HepG2 (cell line): ENCODE measurements at regions not wholly inside any gene's neighbourhood (a gene's known extent, or its start where the extent isn't known, plus 50 kb on each side); places are given as distances from the start of the nearest gene placed in this dataset.
A peak's percentile ranks its signal among the peaks of the same experiment; 100 is the strongest.

ENCODE experiments used
- ARID4A ChIP-seq: sonication (generic); formaldehyde crosslinking; IDR thresholded peaks from 2 replicates; pipeline ENCODE4 v1.5.0; 2020; ENCODE audit warnings: mild to moderate bottlenecking, missing genetic modification reagents, borderline replicate concordance
- FOSL2 ChIP-seq: sonication (generic); formaldehyde crosslinking; IDR thresholded peaks from 2 replicates; pipeline ENCODE4 v1.4.0; 2020; ENCODE audit warnings: missing genetic modification reagents
- KDM5A ChIP-seq: fragments of 200-600 bp; sonication (generic); IDR thresholded peaks from 2 replicates; pipeline ENCODE4 v1.7.0; 2018; ENCODE audit warnings: antibody characterized with exemption, mild to moderate bottlenecking, low read length, borderline replicate concordance
- RFX5 ChIP-seq: IDR thresholded peaks from 2 replicates; pipeline ENCODE4 v1.6.1; 2011; ENCODE audit warnings: low read depth, low read length, improper control_type of control experiment
- SOX13 ChIP-seq, 3 experiments: fragments of 450-650 bp in 1 of 3; sonication (generic) in 1 of 3; formaldehyde crosslinking in 1 of 3; IDR thresholded peaks in 2 of 3; conservative IDR thresholded peaks in 1 of 3; 2 replicates each; pipeline versions ENCODE4 v1.5.0 to v1.6.1; 2016 to 2020; ENCODE audit warnings: antibody characterized with exemption in 1 of 3, mild to moderate bottlenecking in 1 of 3, missing compliant biosample characterization in 1 of 3, missing genetic modification reagents in 1 of 3, moderate library complexity in 1 of 3
- THRA ChIP-seq: sonication (generic); formaldehyde crosslinking; IDR thresholded peaks from 2 replicates; pipeline ENCODE4 v1.4.0; 2020; ENCODE audit warnings: missing genetic modification reagents, borderline replicate concordance
- ZFYVE20 ChIP-seq: sonication (generic); formaldehyde crosslinking; IDR thresholded peaks from 2 replicates; pipeline ENCODE4 v1.8.0; 2023; ENCODE audit warnings: low read depth, mild to moderate bottlenecking, moderate library complexity, missing genetic modification reagents, borderline replicate concordance
- ZNF331 ChIP-seq: sonication (generic); formaldehyde crosslinking; IDR thresholded peaks from 2 replicates; pipeline ENCODE4 v1.4.0; 2020; ENCODE audit warnings: missing genetic modification reagents
- ZNF558 ChIP-seq: sonication (generic); formaldehyde crosslinking; IDR thresholded peaks from 2 replicates; pipeline ENCODE4 v1.9.0; 2022; ENCODE audit warnings: mild to moderate bottlenecking, missing genetic modification reagents, borderline replicate concordance
- ZNF781 ChIP-seq: sonication (generic); formaldehyde crosslinking; IDR thresholded peaks from 2 replicates; pipeline ENCODE4 v1.5.1; 2020; ENCODE audit warnings: borderline replicate concordance, mild to moderate bottlenecking, missing genetic modification reagents; ENCODE audit errors: not compliant biosample characterization
- TF ChIP-seq, protein P1 (sequence below): IDR thresholded peaks from 2 replicates; pipeline ENCODE4 v1.6.1; 2018; ENCODE audit warnings: missing genetic modification reagents, mild to moderate bottlenecking, missing compliant biosample characterization
- TF ChIP-seq, protein P2 (sequence below): sonication (generic); formaldehyde crosslinking; IDR thresholded peaks from 2 replicates; pipeline ENCODE4 v1.4.0; 2020; ENCODE audit warnings: missing genetic modification reagents
- TF ChIP-seq, protein P3 (sequence below): IDR thresholded peaks from 2 replicates; pipeline ENCODE4 v1.4.0; 2020; ENCODE audit warnings: mild to moderate bottlenecking, missing genetic modification reagents

GRCh38 chr7:26001662-26002244 lies 150.2 kb upstream of the NFE2L3 start (continued):
- TF ChIP-seq, protein P1, sequence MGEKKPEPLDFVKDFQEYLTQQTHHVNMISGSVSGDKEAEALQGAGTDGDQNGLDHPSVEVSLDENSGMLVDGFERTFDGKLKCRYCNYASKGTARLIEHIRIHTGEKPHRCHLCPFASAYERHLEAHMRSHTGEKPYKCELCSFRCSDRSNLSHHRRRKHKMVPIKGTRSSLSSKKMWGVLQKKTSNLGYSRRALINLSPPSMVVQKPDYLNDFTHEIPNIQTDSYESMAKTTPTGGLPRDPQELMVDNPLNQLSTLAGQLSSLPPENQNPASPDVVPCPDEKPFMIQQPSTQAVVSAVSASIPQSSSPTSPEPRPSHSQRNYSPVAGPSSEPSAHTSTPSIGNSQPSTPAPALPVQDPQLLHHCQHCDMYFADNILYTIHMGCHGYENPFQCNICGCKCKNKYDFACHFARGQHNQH (CRISPR knock-in tag), result peak; percentile 20; the same call in 1 of the 2 replicates
- TF ChIP-seq SOX13 (IDR thresholded peaks at IDR 0.05) (peak; percentile 91), SOX13 (CRISPR knock-in tag; conservative IDR thresholded peaks at IDR 0.05 in 1 of 2, IDR thresholded peaks at IDR 0.05 in 1 of 2) (peak in 1 of 2 experiments; percentile 98; a peak in 2 of 4 replicates), FOSL2 (0 out of 2 replicates have a peak, but pooled peaks have one; percentile 17), ZFYVE20 (no peak), RFX5 (no peak), KDM5A (no peak), ZNF781 (no peak), THRA (CRISPR knock-in tag) (no peak), ZNF331 (CRISPR knock-in tag) (no peak), ZNF558 (no peak), ARID4A (no peak; the same call in 1 of the 2 replicates)
- TF ChIP-seq, protein P2, sequence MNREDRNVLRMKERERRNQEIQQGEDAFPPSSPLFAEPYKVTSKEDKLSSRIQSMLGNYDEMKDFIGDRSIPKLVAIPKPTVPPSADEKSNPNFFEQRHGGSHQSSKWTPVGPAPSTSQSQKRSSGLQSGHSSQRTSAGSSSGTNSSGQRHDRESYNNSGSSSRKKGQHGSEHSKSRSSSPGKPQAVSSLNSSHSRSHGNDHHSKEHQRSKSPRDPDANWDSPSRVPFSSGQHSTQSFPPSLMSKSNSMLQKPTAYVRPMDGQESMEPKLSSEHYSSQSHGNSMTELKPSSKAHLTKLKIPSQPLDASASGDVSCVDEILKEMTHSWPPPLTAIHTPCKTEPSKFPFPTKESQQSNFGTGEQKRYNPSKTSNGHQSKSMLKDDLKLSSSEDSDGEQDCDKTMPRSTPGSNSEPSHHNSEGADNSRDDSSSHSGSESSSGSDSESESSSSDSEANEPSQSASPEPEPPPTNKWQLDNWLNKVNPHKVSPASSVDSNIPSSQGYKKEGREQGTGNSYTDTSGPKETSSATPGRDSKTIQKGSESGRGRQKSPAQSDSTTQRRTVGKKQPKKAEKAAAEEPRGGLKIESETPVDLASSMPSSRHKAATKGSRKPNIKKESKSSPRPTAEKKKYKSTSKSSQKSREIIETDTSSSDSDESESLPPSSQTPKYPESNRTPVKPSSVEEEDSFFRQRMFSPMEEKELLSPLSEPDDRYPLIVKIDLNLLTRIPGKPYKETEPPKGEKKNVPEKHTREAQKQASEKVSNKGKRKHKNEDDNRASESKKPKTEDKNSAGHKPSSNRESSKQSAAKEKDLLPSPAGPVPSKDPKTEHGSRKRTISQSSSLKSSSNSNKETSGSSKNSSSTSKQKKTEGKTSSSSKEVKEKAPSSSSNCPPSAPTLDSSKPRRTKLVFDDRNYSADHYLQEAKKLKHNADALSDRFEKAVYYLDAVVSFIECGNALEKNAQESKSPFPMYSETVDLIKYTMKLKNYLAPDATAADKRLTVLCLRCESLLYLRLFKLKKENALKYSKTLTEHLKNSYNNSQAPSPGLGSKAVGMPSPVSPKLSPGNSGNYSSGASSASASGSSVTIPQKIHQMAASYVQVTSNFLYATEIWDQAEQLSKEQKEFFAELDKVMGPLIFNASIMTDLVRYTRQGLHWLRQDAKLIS (CRISPR knock-in tag), result no peak
- TF ChIP-seq, protein P3, sequence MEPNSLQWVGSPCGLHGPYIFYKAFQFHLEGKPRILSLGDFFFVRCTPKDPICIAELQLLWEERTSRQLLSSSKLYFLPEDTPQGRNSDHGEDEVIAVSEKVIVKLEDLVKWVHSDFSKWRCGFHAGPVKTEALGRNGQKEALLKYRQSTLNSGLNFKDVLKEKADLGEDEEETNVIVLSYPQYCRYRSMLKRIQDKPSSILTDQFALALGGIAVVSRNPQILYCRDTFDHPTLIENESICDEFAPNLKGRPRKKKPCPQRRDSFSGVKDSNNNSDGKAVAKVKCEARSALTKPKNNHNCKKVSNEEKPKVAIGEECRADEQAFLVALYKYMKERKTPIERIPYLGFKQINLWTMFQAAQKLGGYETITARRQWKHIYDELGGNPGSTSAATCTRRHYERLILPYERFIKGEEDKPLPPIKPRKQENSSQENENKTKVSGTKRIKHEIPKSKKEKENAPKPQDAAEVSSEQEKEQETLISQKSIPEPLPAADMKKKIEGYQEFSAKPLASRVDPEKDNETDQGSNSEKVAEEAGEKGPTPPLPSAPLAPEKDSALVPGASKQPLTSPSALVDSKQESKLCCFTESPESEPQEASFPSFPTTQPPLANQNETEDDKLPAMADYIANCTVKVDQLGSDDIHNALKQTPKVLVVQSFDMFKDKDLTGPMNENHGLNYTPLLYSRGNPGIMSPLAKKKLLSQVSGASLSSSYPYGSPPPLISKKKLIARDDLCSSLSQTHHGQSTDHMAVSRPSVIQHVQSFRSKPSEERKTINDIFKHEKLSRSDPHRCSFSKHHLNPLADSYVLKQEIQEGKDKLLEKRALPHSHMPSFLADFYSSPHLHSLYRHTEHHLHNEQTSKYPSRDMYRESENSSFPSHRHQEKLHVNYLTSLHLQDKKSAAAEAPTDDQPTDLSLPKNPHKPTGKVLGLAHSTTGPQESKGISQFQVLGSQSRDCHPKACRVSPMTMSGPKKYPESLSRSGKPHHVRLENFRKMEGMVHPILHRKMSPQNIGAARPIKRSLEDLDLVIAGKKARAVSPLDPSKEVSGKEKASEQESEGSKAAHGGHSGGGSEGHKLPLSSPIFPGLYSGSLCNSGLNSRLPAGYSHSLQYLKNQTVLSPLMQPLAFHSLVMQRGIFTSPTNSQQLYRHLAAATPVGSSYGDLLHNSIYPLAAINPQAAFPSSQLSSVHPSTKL, result peak; percentile 87
